Mesendoderm (in vitro differentiated cells): ENCODE measurements at regions not wholly inside any gene's neighbourhood (a gene's known extent, or its start where the extent isn't known, plus 50 kb on each side); places are given as distances from the start of the nearest gene placed in this dataset.
A peak's percentile ranks its signal among the peaks of the same experiment; 100 is the strongest.
"Not testable (repeated sequence)": the region's sequence is repeated elsewhere in the genome, so short reads cannot be mapped to it uniquely, and the experiment has no call there.

Experiments used
- DNase-seq: peaks from one replicate; pipeline ENCODE4 v3.0.0; 2013
- H2AK5ac ChIP-seq: 2 replicates; pipeline ENCODE4 v1.6.1; 2013; ENCODE audit warnings: low read length, inconsistent platforms
- H2BK120ac ChIP-seq: 2 replicates; pipeline ENCODE4 v1.6.1; 2013; ENCODE audit warnings: low read depth, mild to moderate bottlenecking, low read length, moderate library complexity, mixed read lengths
- H2BK15ac ChIP-seq: replicated peaks from 2 replicates; pipeline ENCODE4 v1.6.1; 2013; ENCODE audit warnings: low read depth, mild to moderate bottlenecking, moderate library complexity
- H2BK5ac ChIP-seq: 2 replicates; pipeline ENCODE4 v1.6.1; 2013; ENCODE audit warnings: low read length, inconsistent platforms
- H3K18ac ChIP-seq: 2 replicates; pipeline ENCODE4 v1.6.1; 2013; ENCODE audit warnings: mild to moderate bottlenecking, low read length, mixed read lengths
- H3K23ac ChIP-seq: one replicate; pipeline ENCODE4 v1.6.1; 2013; ENCODE audit warnings: low read length
- H3K27ac ChIP-seq: 2 replicates; pipeline ENCODE4 v1.5.1; 2013; ENCODE audit warnings: low read depth, mild to moderate bottlenecking, inconsistent platforms, low read length, moderate library complexity
- H3K27me3 ChIP-seq: 2 replicates; pipeline ENCODE4 v1.6.1; 2013; ENCODE audit warnings: low read length, control low read depth, mild to moderate bottlenecking, inconsistent platforms; ENCODE audit not compliant: insufficient read depth, poor library complexity
- H3K36me3 ChIP-seq: 2 replicates; pipeline ENCODE4 v1.6.1; 2013; ENCODE audit warnings: low read length, inconsistent platforms; ENCODE audit not compliant: control insufficient read depth, insufficient read depth
- H3K4ac ChIP-seq: one replicate; pipeline ENCODE4 v1.6.1; 2013; ENCODE audit warnings: low read depth, mild to moderate bottlenecking, low read length, moderate library complexity
- H3K4me1 ChIP-seq: 2 replicates; pipeline ENCODE4 v1.6.1; 2013; ENCODE audit warnings: low read depth, low read length, inconsistent platforms; ENCODE audit not compliant: control insufficient read depth
- H3K4me2 ChIP-seq: 2 replicates; pipeline ENCODE4 v1.6.1; 2013; ENCODE audit warnings: low read length
- H3K4me3 ChIP-seq: 2 replicates; pipeline ENCODE4 v1.5.1; 2013; ENCODE audit warnings: mild to moderate bottlenecking, low read length
- H3K56ac ChIP-seq: one replicate; pipeline ENCODE4 v1.6.1; 2013; ENCODE audit warnings: low read length
- H3K79me1 ChIP-seq: 2 replicates; pipeline ENCODE4 v1.6.1; 2013; ENCODE audit warnings: low read length, inconsistent platforms
- H3K79me2 ChIP-seq: 2 replicates; pipeline ENCODE4 v1.6.1; 2013; ENCODE audit warnings: mild to moderate bottlenecking, low read length; ENCODE audit not compliant: control insufficient read depth, insufficient read depth
- H3K9ac ChIP-seq: 2 replicates; pipeline ENCODE4 v1.6.1; 2013; ENCODE audit warnings: low read length, inconsistent platforms
- H4K5ac ChIP-seq: one replicate; pipeline ENCODE4 v1.6.1; 2013; ENCODE audit warnings: low read length
- H4K8ac ChIP-seq: one replicate; pipeline ENCODE4 v1.6.1; 2013; ENCODE audit warnings: low read depth, mild to moderate bottlenecking, control low read depth, low read length, moderate library complexity
- WGBS: extraction: QIAGEN DNeasy Blood & Tissue Kit; methylation state at CpG from one replicate; pipeline ENCODE4 v1.1.7; 2013; ENCODE audit warnings: low lambda C conversion rate, missing lambda C conversion rate; ENCODE audit not compliant: insufficient coverage; ENCODE audit errors: extremely low coverage; 5-methylcytosine and 5-hydroxymethylcytosine counted together

GRCh38 chr10:84599254-84599653 is 270.9 kb downstream of the CCSER2 start:
- Histone ChIP-seq H2AK5ac (no peak overlapping the region), H3K79me1 (no peaks in the 10 kb centered on the region), H3K4me1 (peaks cover 2% of the 10 kb centered on the region), H3K79me2 (no peaks in the 10 kb centered on the region), H3K27me3 (no peaks in the 10 kb centered on the region), H3K23ac (no peak overlapping the region), H3K4me2 (no peak overlapping the region), H2BK120ac (no peak overlapping the region), H3K18ac (no peak overlapping the region), H2BK5ac (no peak overlapping the region), H3K4ac (no peak overlapping the region), H3K4me3 (no peak overlapping the region), H3K36me3 (no peaks in the 10 kb centered on the region), H4K5ac (no peak overlapping the region), H3K27ac (no peak overlapping the region), H2BK15ac (no peak overlapping the region), H3K56ac (no peak overlapping the region), H3K9ac (no peak overlapping the region), H4K8ac (no peak overlapping the region)
- WGBS = no CpG with 5 or more reads among the region's 2 CpGs
- peak; percentile 39 for DNase-seq

GRCh38 chr10:84600947-84601346 is 272.6 kb downstream of the CCSER2 start:
- WGBS = no CpG with 5 or more reads among the region's 6 CpGs
- Histone ChIP-seq H2BK15ac (no peak overlapping the region), H3K79me1 (no peaks in the 10 kb centered on the region), H3K4ac (no peak overlapping the region), H3K27ac (no peak overlapping the region), H3K27me3 (no peaks in the 10 kb centered on the region), H3K36me3 (no peaks in the 10 kb centered on the region), H2AK5ac (no peak overlapping the region), H2BK120ac (no peak overlapping the region), H3K4me1 (peaks cover 2% of the 10 kb centered on the region), H2BK5ac (no peak overlapping the region), H4K5ac (no peak overlapping the region), H3K4me3 (no peak overlapping the region), H3K4me2 (no peak overlapping the region), H3K79me2 (no peaks in the 10 kb centered on the region), H4K8ac (no peak overlapping the region), H3K18ac (no peak overlapping the region), H3K23ac (no peak overlapping the region), H3K56ac (peak overlapping the region; percentile 19), H3K9ac (no peak overlapping the region)
- no peak for DNase-seq

- H3K23ac ChIP-seq, H4K8ac ChIP-seq, H3K4me3 ChIP-seq, H3K36me3 ChIP-seq, H3K27me3 ChIP-seq, DNase-seq, H2BK120ac ChIP-seq, H2BK15ac ChIP-seq, H2AK5ac ChIP-seq, H3K79me1 ChIP-seq, H3K27ac ChIP-seq, H3K4me2 ChIP-seq, H3K4ac ChIP-seq, H4K5ac ChIP-seq, H3K18ac ChIP-seq, H3K79me2 ChIP-seq, H2BK5ac ChIP-seq, H3K4me1 ChIP-seq: not testable (repeated sequence)
- no CpG with 5 or more reads among the region's 14 CpGs for WGBS
- Histone ChIP-seq H3K56ac (peak overlapping the region; percentile 47), H3K9ac (peak overlapping the region; percentile 25)
Measured at GRCh38 chr10:84602543-84602942, 274.2 kb downstream of the CCSER2 start.

GRCh38 chr10:84603971-84604370 is 275.6 kb downstream of the CCSER2 start:
- Histone ChIP-seq H3K9ac (no peak overlapping the region), H4K8ac (no peak overlapping the region), H3K23ac (no peak overlapping the region), H3K27ac (no peak overlapping the region), H3K27me3 (no peaks in the 10 kb centered on the region), H3K4ac (no peak overlapping the region), H3K18ac (no peak overlapping the region), H3K4me3 (no peak overlapping the region), H4K5ac (no peak overlapping the region), H3K36me3 (no peaks in the 10 kb centered on the region), H2BK120ac (no peak overlapping the region), H2BK5ac (no peak overlapping the region), H2BK15ac (no peak overlapping the region), H3K56ac (no peak overlapping the region), H3K79me1 (no peaks in the 10 kb centered on the region), H3K4me2 (no peak overlapping the region), H3K4me1 (peaks cover 2% of the 10 kb centered on the region), H3K79me2 (no peaks in the 10 kb centered on the region), H2AK5ac (no peak overlapping the region)
- WGBS = no CpG with 5 or more reads among the region's 2 CpGs
- peak; percentile 54 for DNase-seq

DNA sequence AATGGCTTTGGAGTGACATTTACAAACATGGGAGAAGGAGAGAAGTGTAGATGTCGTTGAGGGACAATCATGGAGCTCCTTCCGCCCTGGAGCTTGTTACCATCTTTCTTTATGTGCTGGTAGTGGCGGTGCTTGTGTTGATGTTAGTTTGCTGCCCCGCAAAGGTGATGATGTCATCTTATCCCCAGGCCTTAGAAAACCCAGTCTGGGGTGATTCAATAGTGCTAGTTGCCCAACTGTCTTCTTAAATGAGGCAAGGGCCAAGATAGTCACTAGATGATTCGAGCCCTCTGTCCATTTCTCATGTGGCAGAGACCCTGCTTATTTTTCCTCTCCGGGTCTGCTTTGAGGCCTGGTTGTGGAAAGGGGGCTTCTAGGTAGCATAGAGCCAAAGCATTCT is 277.4 kb downstream of the CCSER2 start:
- no peak overlapping the region for H2BK15ac ChIP-seq
- H3K27me3 ChIP-seq = no peaks in the 10 kb centered on the region
- no peak overlapping the region for H3K56ac ChIP-seq
- H3K79me2 ChIP-seq = no peaks in the 10 kb centered on the region
- no peaks in the 10 kb centered on the region for H3K79me1 ChIP-seq
- no peak overlapping the region for H2AK5ac ChIP-seq
- no peak overlapping the region for H4K8ac ChIP-seq
- peak overlapping the region; percentile 8 for H3K18ac ChIP-seq
- H3K4ac ChIP-seq = no peak overlapping the region
- no peak overlapping the region for H3K4me3 ChIP-seq
- DNase-seq = peak; percentile 56
- no peaks in the 10 kb centered on the region for H3K36me3 ChIP-seq
- no peak overlapping the region for H2BK5ac ChIP-seq
- no peak overlapping the region for H3K4me2 ChIP-seq
- H3K9ac ChIP-seq = no peak overlapping the region
- H4K5ac ChIP-seq = no peak overlapping the region
- no CpG with 5 or more reads among the region's 6 CpGs for WGBS
- no peak overlapping the region for H3K27ac ChIP-seq
- H3K23ac ChIP-seq = no peak overlapping the region
- H2BK120ac ChIP-seq = no peak overlapping the region
- peaks cover 2% of the 10 kb centered on the region for H3K4me1 ChIP-seq

GRCh38 chr10:84606428-84606827 is 278.0 kb downstream of the CCSER2 start:
- Histone ChIP-seq H3K36me3 (no peaks in the 10 kb centered on the region), H2BK5ac (no peak overlapping the region), H3K79me1 (no peaks in the 10 kb centered on the region), H3K4ac (no peak overlapping the region), H3K79me2 (no peaks in the 10 kb centered on the region), H3K18ac (no peak overlapping the region), H2BK120ac (no peak overlapping the region), H3K4me3 (no peak overlapping the region), H3K4me1 (peaks cover 2% of the 10 kb centered on the region), H3K23ac (no peak overlapping the region), H3K56ac (no peak overlapping the region), H3K9ac (no peak overlapping the region), H4K8ac (no peak overlapping the region), H3K27ac (no peak overlapping the region), H2AK5ac (no peak overlapping the region), H3K4me2 (no peak overlapping the region), H3K27me3 (no peaks in the 10 kb centered on the region), H2BK15ac (no peak overlapping the region), H4K5ac (no peak overlapping the region)
- DNase-seq = peak; percentile 29
- WGBS = no CpG with 5 or more reads among the region's 3 CpGs
